Chondrocyte (in vitro differentiated cells): ENCODE measurements at regions not wholly inside any gene's neighbourhood (a gene's known extent, or its start where the extent isn't known, plus 50 kb on each side); places are given as distances from the start of the nearest gene placed in this dataset.

ENCODE experiments used
- DNase-seq: peaks from one replicate; pipeline ENCODE4 v3.0.0; 2021; ENCODE audit warnings: mixed read lengths, low spot score
- H3K27ac Mint-ChIP-seq: one replicate; pipeline ENCODE4 v1.8.0; 2021; ENCODE audit warnings: mild to moderate bottlenecking, moderate library complexity, mixed read lengths; ENCODE audit not compliant: unreplicated experiment
- H3K27me3 Mint-ChIP-seq: 2 replicates; pipeline ENCODE4 v1.8.0; 2021; ENCODE audit warnings: low read depth, mixed read lengths
- H3K36me3 Mint-ChIP-seq: 2 replicates; pipeline ENCODE4 v1.8.0; 2021; ENCODE audit warnings: low read depth, mixed read lengths
- H3K4me1 Mint-ChIP-seq: 2 replicates; pipeline ENCODE4 v1.8.0; 2021; ENCODE audit warnings: low read depth, mild to moderate bottlenecking, mixed read lengths
- H3K4me3 Mint-ChIP-seq: one replicate; pipeline ENCODE4 v1.8.0; 2021; ENCODE audit warnings: mild to moderate bottlenecking, moderate library complexity, mixed read lengths; ENCODE audit not compliant: unreplicated experiment
- H3K9me3 Mint-ChIP-seq: 2 replicates; pipeline ENCODE4 v1.8.0; 2021; ENCODE audit warnings: low read depth, mixed read lengths
- TF ChIP-seq, protein P1 (sequence below): fragments of 200-600 bp; sonication (generic); IDR thresholded peaks from 2 replicates; pipeline ENCODE4 v1.5.0; 2021; ENCODE audit warnings: antibody characterized with exemption, mild to moderate bottlenecking, moderate library complexity

DNA sequence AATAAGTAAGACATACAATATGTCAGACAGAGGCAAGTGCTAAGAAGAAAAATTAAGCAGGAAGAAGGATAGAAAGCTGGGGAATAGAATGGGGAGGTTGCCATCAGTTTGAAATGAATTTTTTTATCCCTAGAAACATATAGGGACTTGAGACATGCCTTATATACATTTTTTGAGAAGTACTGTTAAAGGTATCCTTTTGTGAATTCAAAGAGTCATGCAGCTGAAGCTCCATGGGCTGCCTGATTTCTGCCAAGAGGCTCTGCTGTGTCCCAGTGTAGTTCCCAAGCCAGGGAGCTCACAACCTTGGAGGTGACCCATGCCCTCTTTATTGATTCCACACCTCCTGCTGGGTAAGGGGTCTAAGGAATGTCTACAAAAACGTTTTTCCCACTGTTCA is 564.6 kb upstream of the DIPK2B start:
- TF ChIP-seq, protein P1, sequence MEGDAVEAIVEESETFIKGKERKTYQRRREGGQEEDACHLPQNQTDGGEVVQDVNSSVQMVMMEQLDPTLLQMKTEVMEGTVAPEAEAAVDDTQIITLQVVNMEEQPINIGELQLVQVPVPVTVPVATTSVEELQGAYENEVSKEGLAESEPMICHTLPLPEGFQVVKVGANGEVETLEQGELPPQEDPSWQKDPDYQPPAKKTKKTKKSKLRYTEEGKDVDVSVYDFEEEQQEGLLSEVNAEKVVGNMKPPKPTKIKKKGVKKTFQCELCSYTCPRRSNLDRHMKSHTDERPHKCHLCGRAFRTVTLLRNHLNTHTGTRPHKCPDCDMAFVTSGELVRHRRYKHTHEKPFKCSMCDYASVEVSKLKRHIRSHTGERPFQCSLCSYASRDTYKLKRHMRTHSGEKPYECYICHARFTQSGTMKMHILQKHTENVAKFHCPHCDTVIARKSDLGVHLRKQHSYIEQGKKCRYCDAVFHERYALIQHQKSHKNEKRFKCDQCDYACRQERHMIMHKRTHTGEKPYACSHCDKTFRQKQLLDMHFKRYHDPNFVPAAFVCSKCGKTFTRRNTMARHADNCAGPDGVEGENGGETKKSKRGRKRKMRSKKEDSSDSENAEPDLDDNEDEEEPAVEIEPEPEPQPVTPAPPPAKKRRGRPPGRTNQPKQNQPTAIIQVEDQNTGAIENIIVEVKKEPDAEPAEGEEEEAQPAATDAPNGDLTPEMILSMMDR, result no peak
- no peak for DNase-seq
- Mint-ChIP-seq H3K4me3 (no peak overlapping the region), H3K27me3 (no peaks in the 10 kb centered on the region), H3K9me3 (no peaks in the 10 kb centered on the region), H3K27ac (no peak overlapping the region), H3K36me3 (peaks cover 2% of the 10 kb centered on the region), H3K4me1 (peaks cover 57% of the 10 kb centered on the region)

DNA sequence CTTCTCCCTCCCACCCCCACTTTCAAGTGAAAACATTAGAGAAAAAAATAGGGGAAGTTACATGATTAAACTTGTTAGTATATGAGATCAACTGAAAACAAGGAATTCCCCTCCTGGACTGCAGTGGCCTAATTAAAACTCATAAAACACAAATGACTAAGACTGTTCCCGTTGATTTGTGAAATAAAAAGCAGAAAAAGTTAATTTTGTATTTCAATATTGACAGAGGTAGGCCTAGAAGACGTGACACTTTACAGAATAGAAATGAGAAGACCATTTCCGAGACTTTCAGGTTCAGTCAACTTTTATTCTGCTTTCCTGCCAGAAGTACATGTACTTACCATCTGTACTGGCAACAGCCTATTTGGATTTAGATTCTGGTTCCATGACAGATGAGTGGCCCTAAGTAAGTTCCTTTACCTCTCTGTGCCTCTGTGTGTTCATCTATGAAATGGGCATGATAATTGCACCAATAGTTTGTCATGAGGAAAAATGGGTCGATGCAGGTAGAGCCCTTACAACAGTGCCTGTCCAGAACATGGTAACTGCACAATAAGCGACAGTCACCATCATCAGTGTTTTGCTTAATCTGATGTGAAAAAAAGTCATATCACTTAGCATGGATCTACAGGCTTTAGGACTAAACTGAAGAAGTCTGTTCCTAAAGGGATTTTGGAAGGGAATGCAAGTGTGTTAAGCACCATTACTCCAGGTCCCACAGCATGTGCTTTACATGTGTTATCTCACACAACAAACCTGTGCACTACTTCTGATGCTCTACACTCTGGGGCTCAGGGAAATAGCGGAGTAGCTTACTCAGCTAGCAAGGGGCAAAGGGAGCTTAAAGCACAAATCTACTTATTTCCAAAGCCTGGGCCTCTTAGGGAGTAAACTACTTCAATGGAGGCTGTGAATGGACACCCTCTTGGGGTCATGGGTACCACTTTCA is 562.3 kb upstream of the DIPK2B start:
- no peak for DNase-seq
- TF ChIP-seq, protein P1, result no peak
- Mint-ChIP-seq H3K4me3 (no peak overlapping the region), H3K27me3 (no peaks in the 10 kb centered on the region), H3K9me3 (no peaks in the 10 kb centered on the region), H3K4me1 (peaks cover 59% of the 10 kb centered on the region), H3K36me3 (peaks cover 2% of the 10 kb centered on the region), H3K27ac (no peak overlapping the region)

DNA sequence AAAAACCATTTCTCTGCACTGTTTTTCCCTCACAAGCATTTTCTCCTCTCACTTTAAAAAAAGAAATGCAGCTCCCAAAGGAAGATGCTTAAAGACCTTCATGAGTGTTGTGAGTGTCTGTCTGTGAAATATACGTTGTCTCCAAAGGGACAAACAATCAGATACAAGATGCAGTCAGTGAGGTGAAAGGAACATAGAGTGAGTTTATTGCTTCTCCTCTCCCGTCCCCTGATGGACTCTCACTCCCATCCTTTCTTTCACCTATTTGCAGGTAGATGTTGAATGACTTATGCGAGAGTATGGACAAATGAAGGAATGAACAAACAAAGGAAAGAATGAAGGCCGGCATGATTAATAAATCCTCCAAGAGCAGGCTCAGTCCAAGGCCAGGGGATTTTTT is 561.2 kb upstream of the DIPK2B start:
- Mint-ChIP-seq H3K4me1 (peaks cover 54% of the 10 kb centered on the region), H3K27ac (no peak overlapping the region), H3K36me3 (peaks cover 2% of the 10 kb centered on the region), H3K4me3 (no peak overlapping the region), H3K9me3 (no peaks in the 10 kb centered on the region), H3K27me3 (no peaks in the 10 kb centered on the region)
- DNase-seq, result no peak
- TF ChIP-seq, protein P1, result no peak

GRCh38 chrX:45760187-45760742 is 559.6 kb upstream of the DIPK2B start:
- Mint-ChIP-seq H3K9me3 (no peaks in the 10 kb centered on the region), H3K4me1 (peaks cover 49% of the 10 kb centered on the region), H3K27me3 (no peaks in the 10 kb centered on the region), H3K27ac (peak overlapping the region; percentile 34), H3K36me3 (peaks cover 2% of the 10 kb centered on the region), H3K4me3 (no peak overlapping the region)
- no peak for DNase-seq
- TF ChIP-seq, protein P1, result no peak

GRCh38 chrX:45758738-45759397 is 558.2 kb upstream of the DIPK2B start:
- no peak for DNase-seq
- TF ChIP-seq, protein P1, result no peak
- peaks cover 2% of the 10 kb centered on the region for H3K36me3 Mint-ChIP-seq
- H3K4me3 Mint-ChIP-seq, result peak overlapping the region; percentile 3
- peaks cover 42% of the 10 kb centered on the region for H3K4me1 Mint-ChIP-seq
- no peaks in the 10 kb centered on the region for H3K27me3 Mint-ChIP-seq
- no peaks in the 10 kb centered on the region for H3K9me3 Mint-ChIP-seq
- H3K27ac Mint-ChIP-seq, result peak overlapping the region; percentile 87
